ENCODE measurements at regions not wholly inside any gene's neighbourhood (a gene's known extent, or its start where the extent isn't known, plus 50 kb on each side); places are given as distances from the start of the nearest gene placed in this dataset.

GRCh38 chr6:147109707-147110106 lies 94.5 kb upstream of the STXBP5 start:
- TF ChIP-seq, protein P1, sequence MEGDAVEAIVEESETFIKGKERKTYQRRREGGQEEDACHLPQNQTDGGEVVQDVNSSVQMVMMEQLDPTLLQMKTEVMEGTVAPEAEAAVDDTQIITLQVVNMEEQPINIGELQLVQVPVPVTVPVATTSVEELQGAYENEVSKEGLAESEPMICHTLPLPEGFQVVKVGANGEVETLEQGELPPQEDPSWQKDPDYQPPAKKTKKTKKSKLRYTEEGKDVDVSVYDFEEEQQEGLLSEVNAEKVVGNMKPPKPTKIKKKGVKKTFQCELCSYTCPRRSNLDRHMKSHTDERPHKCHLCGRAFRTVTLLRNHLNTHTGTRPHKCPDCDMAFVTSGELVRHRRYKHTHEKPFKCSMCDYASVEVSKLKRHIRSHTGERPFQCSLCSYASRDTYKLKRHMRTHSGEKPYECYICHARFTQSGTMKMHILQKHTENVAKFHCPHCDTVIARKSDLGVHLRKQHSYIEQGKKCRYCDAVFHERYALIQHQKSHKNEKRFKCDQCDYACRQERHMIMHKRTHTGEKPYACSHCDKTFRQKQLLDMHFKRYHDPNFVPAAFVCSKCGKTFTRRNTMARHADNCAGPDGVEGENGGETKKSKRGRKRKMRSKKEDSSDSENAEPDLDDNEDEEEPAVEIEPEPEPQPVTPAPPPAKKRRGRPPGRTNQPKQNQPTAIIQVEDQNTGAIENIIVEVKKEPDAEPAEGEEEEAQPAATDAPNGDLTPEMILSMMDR (IDR thresholded peaks at IDR 0.05), result no peak
- no peak for TF ChIP-seq POLR2A (IDR thresholded peaks at IDR 0.05)

All from esophagus squamous epithelium (tissue), 4 donors.